Transverse colon (tissue), 4 donors: ENCODE measurements at regions not wholly inside any gene's neighbourhood (a gene's known extent, or its start where the extent isn't known, plus 50 kb on each side); places are given as distances from the start of the nearest gene placed in this dataset.
"Not testable (repeated sequence)": the region's sequence is repeated elsewhere in the genome, so short reads cannot be mapped to it uniquely, and the experiment has no call there.

ENCODE experiments used
- DNase-seq: peaks from one replicate; pipeline ENCODE4 v3.0.0-alpha.2; 2019
- H3K27ac ChIP-seq, 4 donors: fragments of 200-600 bp; sonication (generic); 2 replicates each; pipeline ENCODE4 v1.5.1; 2016 to 2018; ENCODE audit warnings: inconsistent platforms in 4 of 4
- H3K27me3 ChIP-seq: fragments of 200-600 bp; sonication (generic); 2 replicates; pipeline ENCODE4 v1.5.1; 2017; ENCODE audit warnings: inconsistent platforms
- H3K36me3 ChIP-seq, 4 donors: fragments of 200-600 bp; sonication (generic); 2 replicates each; pipeline ENCODE4 v1.5.1; 2017 to 2019; ENCODE audit warnings: inconsistent platforms in 4 of 4
- H3K4me1 ChIP-seq, 4 donors: fragments of 200-600 bp; sonication (generic); 2 replicates each; pipeline ENCODE4 v1.5.1; 2017 to 2020; ENCODE audit warnings: inconsistent platforms in 4 of 4
- H3K4me3 ChIP-seq, 4 donors: fragments of 200-600 bp; sonication (generic); 1 replicate in 1 of 4; 2 replicates in 3 of 4; pipeline versions ENCODE4 v1.5.1 to v1.6.1; 2017 to 2019; ENCODE audit warnings: inconsistent platforms in 4 of 4
- H3K9me3 ChIP-seq, 2 donors: fragments of 200-600 bp; sonication (generic); 2 replicates each; pipeline ENCODE4 v1.5.1; 2017 to 2019; ENCODE audit warnings: inconsistent platforms in 2 of 2
- CTCF ChIP-seq, 5 experiments: fragments of 200-600 bp in 3 of 5; fragments of 450-650 bp in 2 of 5; sonication (generic) in 3 of 5; IDR thresholded peaks; 1 replicate in 2 of 5; 2 replicates in 3 of 5; pipeline ENCODE4 v1.5.1; 2016 to 2017; ENCODE audit warnings: antibody characterized with exemption in 5 of 5, inconsistent platforms in 3 of 5, mild to moderate bottlenecking in 2 of 5, moderate library complexity in 1 of 5
- EP300 ChIP-seq: sonication (generic); formaldehyde crosslinking; IDR thresholded peaks from one replicate; pipeline ENCODE4 v1.6.1; 2017; ENCODE audit warnings: antibody characterized with exemption, low read depth
- POLR2A ChIP-seq: fragments of 450-650 bp; IDR thresholded peaks from one replicate; pipeline ENCODE4 v1.6.1; 2016; ENCODE audit warnings: antibody characterized with exemption, mild to moderate bottlenecking, moderate library complexity
- POLR2AphosphoS5 ChIP-seq, 3 donors: sonication (generic); formaldehyde crosslinking; IDR thresholded peaks; one replicate each; pipeline ENCODE4 v1.6.1; 2016; ENCODE audit warnings: antibody characterized with exemption in 3 of 3
- WGBS, 2 donors: methylation state at CpG; one replicate each; pipeline ENCODE4 v1.1.5; 2018; ENCODE audit warnings: low coverage in 1 of 2; 5-methylcytosine and 5-hydroxymethylcytosine counted together
- in situ Hi-C, 4 donors: fragments of 200-750 bp; cut with MboI; loops; one replicate each; pipeline versions ENCODE4 v1.15.0 to v1.15.1; 2017; ENCODE audit warnings: low sequenced_read_pairs in 3 of 4, low pct_ligation_motif_present in 1 of 4, low pct_unique_long_range_greater_than_20kb in 1 of 4
- intact Hi-C: fragments of 100-400 bp; cut with DNase I; formaldehyde crosslinking; loops from one replicate; pipeline ENCODE4 v1.15.1; 2023; ENCODE audit warnings: low total_unique reads

- H3K27ac ChIP-seq: no peak overlapping the region
- intact Hi-C loops (no loop called here), in situ Hi-C loops (loop anchor here in 1 of 4 donors (25.0 kb wide), 1 partner anchor 99 kb away; no protein-coding TSS in a partner anchor)
- no peak for TF ChIP-seq POLR2AphosphoS5 (IDR thresholded peaks at IDR 0.05)
- no peak for TF ChIP-seq EP300
- TF ChIP-seq POLR2A: no peak
- no peak for TF ChIP-seq CTCF (IDR thresholded peaks at IDR 0.05)
- H3K4me1 ChIP-seq: no peaks in the 10 kb centered on the region
- DNase-seq: no peak
- H3K36me3 ChIP-seq: no peaks in the 10 kb centered on the region
- H3K9me3 ChIP-seq: peaks cover 0 to 4% of the 10 kb centered on the region in 2 donors
- H3K4me3 ChIP-seq: no peak overlapping the region
- 84 to 94% methylated on average over 4 of the region's 4 CpGs for WGBS, 2 donors
- H3K27me3 ChIP-seq: no peaks in the 10 kb centered on the region
Measured at GRCh38 chr9:23036416-23036815, 589.8 kb downstream of the DMRTA1 start.

- Histone ChIP-seq H3K4me3 (no peak overlapping the region), H3K9me3 (no peaks in the 10 kb centered on the region), H3K4me1 (no peaks in the 10 kb centered on the region), H3K27ac (no peak overlapping the region), H3K27me3 (no peaks in the 10 kb centered on the region), H3K36me3 (no peaks in the 10 kb centered on the region)
- intact Hi-C loops (no loop called here), in situ Hi-C loops (loop anchor here in 1 of 4 donors (25.0 kb wide), 1 partner anchor 102 kb away; no protein-coding TSS in a partner anchor)
- TF ChIP-seq CTCF (IDR thresholded peaks at IDR 0.05) (no peak), POLR2AphosphoS5 (IDR thresholded peaks at IDR 0.05) (no peak), EP300 (no peak), POLR2A (no peak)
- DNase-seq: no peak
Measured at GRCh38 chr9:23039402-23039801, 592.8 kb downstream of the DMRTA1 start.

- H3K27me3 ChIP-seq: no peaks in the 10 kb centered on the region
- no peaks in the 10 kb centered on the region for H3K4me1 ChIP-seq
- DNase-seq: no peak
- H3K4me3 ChIP-seq: no peak overlapping the region
- intact Hi-C loops (no loop called here), in situ Hi-C loops (loop anchor here in 1 of 4 donors (25.0 kb wide), 1 partner anchor 104 kb away; no protein-coding TSS in a partner anchor)
- TF ChIP-seq POLR2AphosphoS5 (IDR thresholded peaks at IDR 0.05) (no peak), POLR2A (no peak), EP300 (no peak), CTCF (IDR thresholded peaks at IDR 0.05) (no peak)
- H3K36me3 ChIP-seq: no peaks in the 10 kb centered on the region
- no peaks in the 10 kb centered on the region for H3K9me3 ChIP-seq
- no peak overlapping the region for H3K27ac ChIP-seq
Measured at GRCh38 chr9:23041466-23041865, 594.8 kb downstream of the DMRTA1 start.

GRCh38 chr9:23044549-23044948 is 597.9 kb downstream of the DMRTA1 start:
- H3K4me1 ChIP-seq: no peaks in the 10 kb centered on the region
- DNase-seq: no peak
- no peak overlapping the region for H3K27ac ChIP-seq
- no peak for TF ChIP-seq POLR2A
- TF ChIP-seq CTCF (IDR thresholded peaks at IDR 0.05): no peak
- no peak for TF ChIP-seq POLR2AphosphoS5 (IDR thresholded peaks at IDR 0.05)
- no peak for TF ChIP-seq EP300
- in situ Hi-C loops (loop anchor here in 1 of 4 donors (25.0 kb wide), 1 partner anchor 107 kb away; no protein-coding TSS in a partner anchor), intact Hi-C loops (no loop called here)
- H3K36me3 ChIP-seq: no peaks in the 10 kb centered on the region
- H3K9me3 ChIP-seq: no peaks in the 10 kb centered on the region
- no peak overlapping the region for H3K4me3 ChIP-seq
- no peaks in the 10 kb centered on the region for H3K27me3 ChIP-seq

GRCh38 chr9:23046026-23046425 is 599.4 kb downstream of the DMRTA1 start:
- H3K27me3 ChIP-seq, H3K36me3 ChIP-seq, H3K4me3 ChIP-seq, H3K4me1 ChIP-seq, H3K27ac ChIP-seq, intact Hi-C loops, DNase-seq, H3K9me3 ChIP-seq: not testable (repeated sequence)
- 100% methylated on average over 1 of the region's 1 CpG for WGBS, 2 donors
- in situ Hi-C loops: loop anchor here in 1 of 4 donors (25.0 kb wide), 1 partner anchor 109 kb away; no protein-coding TSS in a partner anchor
